ENCODE measurements at regions not wholly inside any gene's neighbourhood (a gene's known extent, or its start where the extent isn't known, plus 50 kb on each side); places are given as distances from the start of the nearest gene placed in this dataset.

GRCh38 chr12:111296906-111297463 lies 71.9 kb downstream of the PHETA1 start:
- H3K27me3 ChIP-seq (ENCODE audit: low read depth, low read length) = 0 out of 2 replicates have a peak, but pooled peaks cover 3% of the 10 kb centered on the region
- H3K4me3 ChIP-seq (ENCODE audit: low read length) = no peak overlapping the region
- no peak for TF ChIP-seq EZH2phosphoT487 (IDR thresholded peaks at IDR 0.05; ENCODE audit: low read depth)
- TF ChIP-seq, protein P1, sequence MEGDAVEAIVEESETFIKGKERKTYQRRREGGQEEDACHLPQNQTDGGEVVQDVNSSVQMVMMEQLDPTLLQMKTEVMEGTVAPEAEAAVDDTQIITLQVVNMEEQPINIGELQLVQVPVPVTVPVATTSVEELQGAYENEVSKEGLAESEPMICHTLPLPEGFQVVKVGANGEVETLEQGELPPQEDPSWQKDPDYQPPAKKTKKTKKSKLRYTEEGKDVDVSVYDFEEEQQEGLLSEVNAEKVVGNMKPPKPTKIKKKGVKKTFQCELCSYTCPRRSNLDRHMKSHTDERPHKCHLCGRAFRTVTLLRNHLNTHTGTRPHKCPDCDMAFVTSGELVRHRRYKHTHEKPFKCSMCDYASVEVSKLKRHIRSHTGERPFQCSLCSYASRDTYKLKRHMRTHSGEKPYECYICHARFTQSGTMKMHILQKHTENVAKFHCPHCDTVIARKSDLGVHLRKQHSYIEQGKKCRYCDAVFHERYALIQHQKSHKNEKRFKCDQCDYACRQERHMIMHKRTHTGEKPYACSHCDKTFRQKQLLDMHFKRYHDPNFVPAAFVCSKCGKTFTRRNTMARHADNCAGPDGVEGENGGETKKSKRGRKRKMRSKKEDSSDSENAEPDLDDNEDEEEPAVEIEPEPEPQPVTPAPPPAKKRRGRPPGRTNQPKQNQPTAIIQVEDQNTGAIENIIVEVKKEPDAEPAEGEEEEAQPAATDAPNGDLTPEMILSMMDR (IDR thresholded peaks at IDR 0.05; ENCODE audit: low read depth, low read length) = no peak
- no peaks in the 10 kb centered on the region for H3K9me3 ChIP-seq (ENCODE audit: insufficient read depth, low read length)
- no peaks in the 10 kb centered on the region for H3K79me2 ChIP-seq (ENCODE audit: low read length)
- H3K9ac ChIP-seq (ENCODE audit: low read length) = no peak overlapping the region
- no peak overlapping the region for H2AFZ ChIP-seq (ENCODE audit: low read depth, low read length)
- H3K4me1 ChIP-seq (ENCODE audit: low read length) = no peaks in the 10 kb centered on the region
- H4K20me1 ChIP-seq (ENCODE audit: insufficient read depth, low read length) = no peaks in the 10 kb centered on the region
- H3K27ac ChIP-seq (ENCODE audit: low read length) = no peak overlapping the region
- H3K36me3 ChIP-seq (replicated peaks; ENCODE audit: low read depth, low read length) = no peaks in the 10 kb centered on the region
- no peak overlapping the region for H3K4me2 ChIP-seq (ENCODE audit: low read length)

DNA sequence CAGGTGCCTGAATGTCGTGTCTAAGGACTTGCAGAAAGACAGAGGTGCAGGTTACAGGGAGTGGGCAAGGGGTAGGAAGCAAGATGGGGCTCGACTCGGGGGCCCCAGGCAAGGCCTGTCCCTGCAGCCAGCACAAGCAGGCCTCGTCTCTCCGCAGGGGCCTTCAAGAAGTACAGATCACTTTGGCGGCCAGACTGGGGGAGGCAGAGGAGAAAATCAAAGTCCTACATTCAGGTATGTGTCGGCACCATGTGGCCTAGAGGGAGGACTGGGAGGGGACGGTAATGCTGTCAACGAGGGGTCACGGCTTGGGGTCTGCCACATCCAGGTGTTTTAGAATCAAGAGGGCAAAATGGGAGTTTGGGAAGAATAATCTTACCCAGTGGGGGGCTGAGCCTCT lies 73.7 kb downstream of the PHETA1 start:
- no peak overlapping the region for H3K4me3 ChIP-seq (ENCODE audit: low read length)
- H3K9me3 ChIP-seq (ENCODE audit: insufficient read depth, low read length) = no peaks in the 10 kb centered on the region
- no peaks in the 10 kb centered on the region for H3K27me3 ChIP-seq (ENCODE audit: low read depth, low read length)
- no peak for TF ChIP-seq EZH2phosphoT487 (IDR thresholded peaks at IDR 0.05; ENCODE audit: low read depth)
- TF ChIP-seq, protein P1 (IDR thresholded peaks at IDR 0.05; ENCODE audit: low read depth, low read length) = no peak
- H3K36me3 ChIP-seq (replicated peaks; ENCODE audit: low read depth, low read length) = no peaks in the 10 kb centered on the region
- H3K4me2 ChIP-seq (ENCODE audit: low read length) = no peak overlapping the region
- H3K4me1 ChIP-seq (ENCODE audit: low read length) = no peaks in the 10 kb centered on the region
- H3K9ac ChIP-seq (ENCODE audit: low read length) = no peak overlapping the region
- H4K20me1 ChIP-seq (ENCODE audit: insufficient read depth, low read length) = no peaks in the 10 kb centered on the region
- H2AFZ ChIP-seq (ENCODE audit: low read depth, low read length) = no peak overlapping the region
- H3K27ac ChIP-seq (ENCODE audit: low read length) = no peak overlapping the region
- H3K79me2 ChIP-seq (ENCODE audit: low read length) = no peaks in the 10 kb centered on the region

- no peaks in the 10 kb centered on the region for H3K9me3 ChIP-seq (ENCODE audit: insufficient read depth, low read length)
- H2AFZ ChIP-seq (ENCODE audit: low read depth, low read length) = no peak overlapping the region
- no peak overlapping the region for H3K4me2 ChIP-seq (ENCODE audit: low read length)
- H3K4me3 ChIP-seq (ENCODE audit: low read length) = no peak overlapping the region
- no peaks in the 10 kb centered on the region for H3K36me3 ChIP-seq (replicated peaks; ENCODE audit: low read depth, low read length)
- H3K9ac ChIP-seq (ENCODE audit: low read length) = no peak overlapping the region
- H4K20me1 ChIP-seq (ENCODE audit: insufficient read depth, low read length) = no peaks in the 10 kb centered on the region
- H3K27ac ChIP-seq (ENCODE audit: low read length) = no peak overlapping the region
- no peaks in the 10 kb centered on the region for H3K27me3 ChIP-seq (ENCODE audit: low read depth, low read length)
- H3K4me1 ChIP-seq (ENCODE audit: low read length) = no peaks in the 10 kb centered on the region
- H3K79me2 ChIP-seq (ENCODE audit: low read length) = no peaks in the 10 kb centered on the region
- no peak for TF ChIP-seq EZH2phosphoT487 (IDR thresholded peaks at IDR 0.05; ENCODE audit: low read depth)
- TF ChIP-seq, protein P1 (IDR thresholded peaks at IDR 0.05; ENCODE audit: low read depth, low read length) = no peak
These were observed 75.5 kb downstream of the PHETA1 start for GRCh38 chr12:111293266-111294009.

GRCh38 chr12:111291357-111291756 lies 77.5 kb downstream of the PHETA1 start:
- H3K4me2 ChIP-seq (ENCODE audit: low read length) = no peak overlapping the region
- no peaks in the 10 kb centered on the region for H3K9me3 ChIP-seq (ENCODE audit: insufficient read depth, low read length)
- H3K79me2 ChIP-seq (ENCODE audit: low read length) = no peaks in the 10 kb centered on the region
- H3K9ac ChIP-seq (ENCODE audit: low read length) = no peak overlapping the region
- no peak for TF ChIP-seq EZH2phosphoT487 (IDR thresholded peaks at IDR 0.05; ENCODE audit: low read depth)
- TF ChIP-seq, protein P1 (IDR thresholded peaks at IDR 0.05; ENCODE audit: low read depth, low read length) = no peak
- H3K27ac ChIP-seq (ENCODE audit: low read length) = no peak overlapping the region
- no peaks in the 10 kb centered on the region for H3K27me3 ChIP-seq (ENCODE audit: low read depth, low read length)
- H2AFZ ChIP-seq (ENCODE audit: low read depth, low read length) = no peak overlapping the region
- H3K4me1 ChIP-seq (ENCODE audit: low read length) = no peaks in the 10 kb centered on the region
- H4K20me1 ChIP-seq (ENCODE audit: insufficient read depth, low read length) = no peaks in the 10 kb centered on the region
- H3K36me3 ChIP-seq (replicated peaks; ENCODE audit: low read depth, low read length) = no peaks in the 10 kb centered on the region
- H3K4me3 ChIP-seq (ENCODE audit: low read length) = no peak overlapping the region

Data from OCI-LY3 (cell line).